ENCODE measurements at regions not wholly inside any gene's neighbourhood (a gene's known extent, or its start where the extent isn't known, plus 50 kb on each side); places are given as distances from the start of the nearest gene placed in this dataset.

GRCh38 chr10:109205929-109206585 is 717.3 kb downstream of the XPNPEP1 start:
- no peak for TF ChIP-seq CTCF (conservative IDR thresholded peaks at IDR 0.05; ENCODE audit: low read depth, low read length)
- TF ChIP-seq EZH2 (IDR thresholded peaks at IDR 0.05; ENCODE audit: low read length, unreplicated experiment), result no peak
